Lower lobe of right lung (tissue), 2 donors: ENCODE measurements at regions not wholly inside any gene's neighbourhood (a gene's known extent, or its start where the extent isn't known, plus 50 kb on each side); places are given as distances from the start of the nearest gene placed in this dataset.

Experiments used
- ATAC-seq, 2 donors: fragments of 200-7000 bp; cut with Tn5 transposase; one replicate each; pipeline ENCODE4 v1.9.1; 2020 to 2022; ENCODE audit warnings: mild to moderate bottlenecking in 2 of 2, moderate library complexity in 2 of 2
- DNase-seq: peaks from one replicate; pipeline ENCODE4 v3.0.0-alpha.2; 2020
- H3K27ac ChIP-seq: fragments of 200-600 bp; one replicate; pipeline ENCODE4 v1.8.0; 2022
- H3K27me3 ChIP-seq: fragments of 200-600 bp; one replicate; pipeline ENCODE4 v1.8.0; 2022; ENCODE audit warnings: low read depth
- H3K36me3 ChIP-seq: fragments of 200-600 bp; one replicate; pipeline ENCODE4 v1.8.0; 2022; ENCODE audit warnings: mild to moderate bottlenecking
- H3K4me1 ChIP-seq: fragments of 200-600 bp; one replicate; pipeline ENCODE4 v1.8.0; 2022
- H3K4me3 ChIP-seq: fragments of 200-600 bp; one replicate; pipeline ENCODE4 v1.8.0; 2022; ENCODE audit warnings: mild to moderate bottlenecking
- H3K9me3 ChIP-seq: fragments of 200-600 bp; one replicate; pipeline ENCODE4 v1.8.0; 2022
- intact Hi-C: fragments of 100-400 bp; cut with DNase I; formaldehyde crosslinking; loops from one replicate; pipeline ENCODE4 v1.11.0; 2022
- TF ChIP-seq, protein P1 (sequence below): fragments of 200-600 bp; IDR thresholded peaks from one replicate; pipeline ENCODE4 v1.8.0; 2022; ENCODE audit warnings: antibody characterized with exemption, mild to moderate bottlenecking
- donor health status: DM: no; HTN: yes; CAD: no; lungs with severe emphysema.

DNA sequence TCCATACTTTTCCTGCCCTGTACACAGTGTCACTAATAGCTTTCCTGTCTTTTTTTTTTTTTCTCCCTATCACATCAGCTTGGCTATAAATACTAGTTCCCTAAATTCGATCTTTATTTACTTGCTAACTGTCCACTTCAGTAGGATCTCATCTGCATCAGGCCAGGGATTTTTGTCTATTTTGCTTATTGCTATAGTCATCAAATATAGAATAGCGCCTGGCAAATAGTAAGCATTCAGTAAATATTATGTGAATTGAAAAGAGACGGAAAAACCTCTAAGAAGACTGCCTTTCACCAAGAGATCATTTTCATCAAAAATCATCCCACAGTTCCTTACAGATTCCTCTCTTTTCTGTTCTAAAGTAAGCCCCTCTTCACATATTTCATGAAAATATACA lies 429.1 kb downstream of the FLRT2 start:
- Histone ChIP-seq H3K27ac (no peak overlapping the region), H3K4me1 (no peaks in the 10 kb centered on the region), H3K9me3 (no peaks in the 10 kb centered on the region), H3K4me3 (no peak overlapping the region), H3K36me3 (no peaks in the 10 kb centered on the region), H3K27me3 (no peaks in the 10 kb centered on the region)
- TF ChIP-seq, protein P1, sequence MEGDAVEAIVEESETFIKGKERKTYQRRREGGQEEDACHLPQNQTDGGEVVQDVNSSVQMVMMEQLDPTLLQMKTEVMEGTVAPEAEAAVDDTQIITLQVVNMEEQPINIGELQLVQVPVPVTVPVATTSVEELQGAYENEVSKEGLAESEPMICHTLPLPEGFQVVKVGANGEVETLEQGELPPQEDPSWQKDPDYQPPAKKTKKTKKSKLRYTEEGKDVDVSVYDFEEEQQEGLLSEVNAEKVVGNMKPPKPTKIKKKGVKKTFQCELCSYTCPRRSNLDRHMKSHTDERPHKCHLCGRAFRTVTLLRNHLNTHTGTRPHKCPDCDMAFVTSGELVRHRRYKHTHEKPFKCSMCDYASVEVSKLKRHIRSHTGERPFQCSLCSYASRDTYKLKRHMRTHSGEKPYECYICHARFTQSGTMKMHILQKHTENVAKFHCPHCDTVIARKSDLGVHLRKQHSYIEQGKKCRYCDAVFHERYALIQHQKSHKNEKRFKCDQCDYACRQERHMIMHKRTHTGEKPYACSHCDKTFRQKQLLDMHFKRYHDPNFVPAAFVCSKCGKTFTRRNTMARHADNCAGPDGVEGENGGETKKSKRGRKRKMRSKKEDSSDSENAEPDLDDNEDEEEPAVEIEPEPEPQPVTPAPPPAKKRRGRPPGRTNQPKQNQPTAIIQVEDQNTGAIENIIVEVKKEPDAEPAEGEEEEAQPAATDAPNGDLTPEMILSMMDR: no peak
- ATAC-seq (no peak), DNase-seq (no peak)
- intact Hi-C loops: no loop called here

DNA sequence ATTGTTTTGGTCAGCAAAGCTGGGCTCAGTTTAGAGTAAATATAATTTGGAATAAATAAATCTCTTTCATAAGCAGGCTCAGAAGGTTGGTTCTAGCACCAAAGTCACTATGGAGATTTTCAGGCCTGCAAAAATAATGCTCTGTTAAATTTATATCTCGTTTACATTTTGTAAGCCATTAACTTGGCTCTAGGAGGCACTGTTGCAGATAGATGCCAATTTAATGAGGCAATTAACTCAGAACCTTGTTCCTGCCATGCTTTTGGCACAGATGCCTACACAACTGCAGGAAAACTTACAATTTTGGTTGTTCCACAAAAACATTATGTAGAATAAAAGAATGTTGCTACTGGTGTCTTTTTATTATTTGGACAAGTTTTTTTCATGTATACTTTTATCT lies 428.1 kb downstream of the FLRT2 start:
- no peaks in the 10 kb centered on the region for H3K4me1 ChIP-seq
- H3K36me3 ChIP-seq: no peaks in the 10 kb centered on the region
- no peak overlapping the region for H3K27ac ChIP-seq
- no peaks in the 10 kb centered on the region for H3K9me3 ChIP-seq
- DNase-seq (no peak), ATAC-seq (no peak)
- intact Hi-C loops: no loop called here
- TF ChIP-seq, protein P1: no peak
- no peaks in the 10 kb centered on the region for H3K27me3 ChIP-seq
- H3K4me3 ChIP-seq: no peak overlapping the region

DNA sequence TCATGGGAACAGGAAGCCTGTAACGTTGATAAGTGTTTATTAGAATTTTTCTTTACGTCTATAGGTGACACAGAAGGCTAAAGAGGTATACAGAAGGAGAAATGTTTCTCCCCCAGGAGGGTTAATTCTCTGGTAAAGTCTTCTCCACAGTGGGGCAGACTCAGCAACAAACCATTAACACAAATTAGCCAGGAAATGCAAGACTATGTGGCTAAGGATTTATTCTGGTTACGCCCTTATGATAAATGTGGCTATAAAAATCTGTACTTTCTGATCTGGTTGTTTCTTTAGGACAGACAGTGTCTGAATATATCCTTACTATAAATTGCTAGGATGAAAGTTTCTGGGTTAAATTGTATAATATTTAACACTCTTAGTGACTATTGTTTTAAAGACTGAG lies 423.3 kb downstream of the FLRT2 start:
- intact Hi-C loops: no loop called here
- ATAC-seq: no peak
- Histone ChIP-seq H3K9me3 (no peaks in the 10 kb centered on the region), H3K4me3 (no peak overlapping the region), H3K4me1 (no peaks in the 10 kb centered on the region), H3K27me3 (no peaks in the 10 kb centered on the region), H3K27ac (no peak overlapping the region), H3K36me3 (no peaks in the 10 kb centered on the region)
- TF ChIP-seq, protein P1: no peak
- DNase-seq: no peak

DNA sequence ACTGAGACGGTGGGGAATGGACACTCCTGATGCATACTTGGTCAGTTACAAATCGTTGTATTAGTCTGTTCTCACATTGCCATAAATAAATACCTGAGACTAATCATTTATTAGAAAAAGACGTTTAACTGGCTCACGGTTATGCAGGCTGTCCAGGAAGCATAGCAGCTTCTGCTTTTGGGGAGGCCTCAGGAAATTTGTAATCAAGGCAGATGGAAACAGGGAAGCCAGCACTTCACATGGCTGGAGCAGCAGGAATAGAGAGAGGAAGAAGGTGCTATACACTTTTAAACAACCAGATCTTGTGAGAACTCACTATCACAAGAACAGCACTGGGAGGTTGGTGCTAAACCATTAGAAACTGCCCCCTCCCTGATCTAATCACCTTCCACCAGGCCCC lies 418.2 kb downstream of the FLRT2 start:
- TF ChIP-seq, protein P1: no peak
- no peak overlapping the region for H3K27ac ChIP-seq
- ATAC-seq (no peak), DNase-seq (no peak)
- intact Hi-C loops: no loop called here
- no peak overlapping the region for H3K4me3 ChIP-seq
- no peaks in the 10 kb centered on the region for H3K9me3 ChIP-seq
- H3K27me3 ChIP-seq: no peaks in the 10 kb centered on the region
- no peaks in the 10 kb centered on the region for H3K36me3 ChIP-seq
- no peaks in the 10 kb centered on the region for H3K4me1 ChIP-seq

DNA sequence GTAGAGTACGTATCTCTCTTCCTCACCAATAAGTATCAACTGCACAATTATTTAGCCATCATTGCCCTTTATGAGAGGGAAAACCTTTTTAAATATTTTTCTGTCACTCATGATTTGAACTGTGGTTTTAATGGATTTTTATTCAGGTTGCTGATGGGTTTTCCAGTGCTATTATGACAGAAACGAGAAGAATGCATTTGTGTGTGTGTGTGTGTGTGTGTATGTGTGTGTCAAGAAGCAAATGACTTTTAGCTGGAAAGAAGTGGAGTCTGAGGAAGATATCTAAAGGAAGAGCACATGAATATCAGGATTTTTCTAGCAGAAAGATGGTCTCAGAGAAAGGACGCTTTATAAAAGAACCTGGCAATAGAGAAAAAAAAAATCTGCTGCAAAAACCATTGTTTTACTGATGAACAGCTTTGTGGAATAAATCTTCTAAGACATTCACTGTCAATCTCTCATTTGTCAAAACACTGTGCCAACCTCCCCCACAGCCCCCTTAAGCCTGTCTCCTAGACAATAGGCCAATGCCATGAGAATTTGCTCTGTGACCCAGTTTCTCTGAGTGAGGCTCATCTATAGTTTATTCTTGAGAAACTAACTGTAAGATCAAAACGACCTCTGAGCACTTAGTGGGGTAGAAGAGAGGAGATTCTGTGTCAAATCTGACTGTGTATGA lies 417.7 kb downstream of the FLRT2 start:
- H3K27me3 ChIP-seq: no peaks in the 10 kb centered on the region
- intact Hi-C loops: no loop called here
- H3K36me3 ChIP-seq: no peaks in the 10 kb centered on the region
- no peaks in the 10 kb centered on the region for H3K4me1 ChIP-seq
- H3K27ac ChIP-seq: no peak overlapping the region
- H3K9me3 ChIP-seq: no peaks in the 10 kb centered on the region
- no peak for DNase-seq
- H3K4me3 ChIP-seq: no peak overlapping the region
- TF ChIP-seq, protein P1: no peak
- ATAC-seq: no peak
